ENCODE measurements at regions not wholly inside any gene's neighbourhood (a gene's known extent, or its start where the extent isn't known, plus 50 kb on each side); places are given as distances from the start of the nearest gene placed in this dataset.

- Histone ChIP-seq H3K4me3 (ENCODE audit: low read depth, low read length) (no peak overlapping the region), H3K4me1 (no peaks in the 10 kb centered on the region), H3K9me3 (peaks cover 2% of the 10 kb centered on the region), H3K27me3 (replicated peaks; ENCODE audit: control insufficient read depth, insufficient read depth, low read length) (no peaks in the 10 kb centered on the region), H3K36me3 (ENCODE audit: control insufficient read depth, insufficient read depth, low read length) (no peaks in the 10 kb centered on the region)
- H3K27me3 Mint-ChIP-seq (ENCODE audit: insufficient read depth, unreplicated experiment), result no peaks in the 10 kb centered on the region
- ChIA-PET CTCF (no interaction called here), POLR2A (no interaction called here)
- H3K27ac Mint-ChIP-seq (ENCODE audit: unreplicated experiment), result no peak overlapping the region
- no peaks in the 10 kb centered on the region for H3K4me1 Mint-ChIP-seq (ENCODE audit: low read depth, unreplicated experiment)
- no TSS peak for BruUV-seq (replicated peaks)
- no peak for TF ChIP-seq CTCF (IDR thresholded peaks at IDR 0.05; ENCODE audit: insufficient read depth in 1 of 2, low read depth in 1 of 2, low read length in 1 of 2, severe bottlenecking in 1 of 2, unreplicated experiment in 1 of 2)
- no peak overlapping the region for H3K4me3 Mint-ChIP-seq (ENCODE audit: unreplicated experiment)
- no peak for DNase-seq
- peaks cover 21% of the 10 kb centered on the region for H3K9me3 Mint-ChIP-seq (ENCODE audit: unreplicated experiment)
- intact Hi-C loops (cut with micrococcal nuclease; ENCODE audit: unreplicated experiment), result no loop called here
- no peaks in the 10 kb centered on the region for H3K36me3 Mint-ChIP-seq (ENCODE audit: insufficient read depth, unreplicated experiment)
These were observed 123.5 kb downstream of the LRRC70 start for GRCh38 chr5:62702126-62702525.

- no peaks in the 10 kb centered on the region for H3K4me1 ChIP-seq
- no peak overlapping the region for H3K4me3 ChIP-seq (ENCODE audit: low read depth, low read length)
- Mint-ChIP-seq H3K9me3 (ENCODE audit: unreplicated experiment) (peaks cover 28% of the 10 kb centered on the region), H3K4me3 (ENCODE audit: unreplicated experiment) (no peak overlapping the region), H3K36me3 (ENCODE audit: insufficient read depth, unreplicated experiment) (no peaks in the 10 kb centered on the region), H3K4me1 (ENCODE audit: low read depth, unreplicated experiment) (no peaks in the 10 kb centered on the region), H3K27ac (ENCODE audit: unreplicated experiment) (no peak overlapping the region), H3K27me3 (ENCODE audit: insufficient read depth, unreplicated experiment) (no peaks in the 10 kb centered on the region)
- intact Hi-C loops (cut with micrococcal nuclease; ENCODE audit: unreplicated experiment), result no loop called here
- no peaks in the 10 kb centered on the region; the same call in 1 of the 2 replicates for H3K9me3 ChIP-seq
- ChIA-PET CTCF (no interaction called here), POLR2A (no interaction called here)
- DNase-seq, result no peak
- no peak for TF ChIP-seq CTCF (IDR thresholded peaks at IDR 0.05; ENCODE audit: insufficient read depth in 1 of 2, low read depth in 1 of 2, low read length in 1 of 2, severe bottlenecking in 1 of 2, unreplicated experiment in 1 of 2)
- no TSS peak for BruUV-seq (replicated peaks)
- H3K27me3 ChIP-seq (replicated peaks; ENCODE audit: control insufficient read depth, insufficient read depth, low read length), result no peaks in the 10 kb centered on the region
- H3K36me3 ChIP-seq (ENCODE audit: control insufficient read depth, insufficient read depth, low read length), result no peaks in the 10 kb centered on the region
These were observed 122.4 kb downstream of the LRRC70 start for GRCh38 chr5:62701036-62701435.

GRCh38 chr5:62698756-62699155 is 120.1 kb downstream of the LRRC70 start:
- Mint-ChIP-seq H3K9me3 (ENCODE audit: unreplicated experiment) (peaks cover 31% of the 10 kb centered on the region), H3K4me3 (ENCODE audit: unreplicated experiment) (no peak overlapping the region), H3K27me3 (ENCODE audit: insufficient read depth, unreplicated experiment) (no peaks in the 10 kb centered on the region), H3K27ac (ENCODE audit: unreplicated experiment) (no peak overlapping the region), H3K36me3 (ENCODE audit: insufficient read depth, unreplicated experiment) (no peaks in the 10 kb centered on the region), H3K4me1 (ENCODE audit: low read depth, unreplicated experiment) (no peaks in the 10 kb centered on the region)
- Histone ChIP-seq H3K36me3 (ENCODE audit: control insufficient read depth, insufficient read depth, low read length) (no peaks in the 10 kb centered on the region), H3K27me3 (replicated peaks; ENCODE audit: control insufficient read depth, insufficient read depth, low read length) (no peaks in the 10 kb centered on the region), H3K4me3 (ENCODE audit: low read depth, low read length) (no peak overlapping the region), H3K9me3 (no peaks in the 10 kb centered on the region; the same call in 1 of the 2 replicates), H3K4me1 (no peaks in the 10 kb centered on the region)
- TF ChIP-seq CTCF (IDR thresholded peaks at IDR 0.05; ENCODE audit: insufficient read depth in 1 of 2, low read depth in 1 of 2, low read length in 1 of 2, severe bottlenecking in 1 of 2, unreplicated experiment in 1 of 2), result no peak
- POLR2A ChIA-PET, result no interaction called here
- intact Hi-C loops (cut with micrococcal nuclease; ENCODE audit: unreplicated experiment), result no loop called here
- no peak for DNase-seq
- CTCF ChIA-PET, result no interaction called here
- no TSS peak for BruUV-seq (replicated peaks)
